IMR-90 (cell line): ENCODE measurements at regions not wholly inside any gene's neighbourhood (a gene's known extent, or its start where the extent isn't known, plus 50 kb on each side); places are given as distances from the start of the nearest gene placed in this dataset.

ENCODE experiments used
- ATAC-seq: fragments of 200-7000 bp; cut with Tn5 transposase; 2 replicates; pipeline ENCODE4 v1.9.1; 2020; ENCODE audit warnings: low read depth, mild to moderate bottlenecking, moderate library complexity
- BruUV-seq: library from RNA; stranded (reverse); fragments of 400-500 nt; replicated peaks from 2 replicates; lab custom pipeline; 2021; lab: Mats Ljungman, UMichigan
- CTCF ChIA-PET: fragments of 300-600 bp; formaldehyde crosslinking; extraction: SDS; loops from one replicate; lab custom pipeline; 2021; ENCODE audit warnings: antibody characterized with exemption; lab: Yijun Ruan, JAX
- POLR2A ChIA-PET: fragments of 300-600 bp; sonication (Branson Sonifier 250); formaldehyde crosslinking; loops from one replicate; lab custom pipeline; 2022; ENCODE audit warnings: antibody characterized with exemption; ENCODE audit not compliant: unreplicated experiment; lab: Charles Lee
- DNase-seq: peaks from one replicate; pipeline ENCODE4 v3.0.0; 2013
- H2AFZ ChIP-seq: replicated peaks from 2 replicates; pipeline ENCODE3; 2013; ENCODE audit warnings: low read length, mild to moderate bottlenecking; ENCODE audit not compliant: poor library complexity
- H2AK5ac ChIP-seq: 2 replicates; pipeline ENCODE4 v1.6.1; 2013; ENCODE audit warnings: low read depth, low read length, inconsistent platforms
- H2AK9ac ChIP-seq: replicated peaks from 2 replicates; pipeline ENCODE3; 2013; ENCODE audit warnings: mild to moderate bottlenecking, low read depth, low read length, moderate library complexity; ENCODE audit not compliant: poor library complexity
- H2BK120ac ChIP-seq: 2 replicates; pipeline ENCODE4 v1.6.1; 2013; ENCODE audit warnings: low read depth, low read length, inconsistent platforms
- H2BK15ac ChIP-seq: 3 replicates; pipeline ENCODE4 v1.6.1; 2013; ENCODE audit warnings: low read depth, low read length, inconsistent platforms
- H2BK20ac ChIP-seq: 2 replicates; pipeline ENCODE4 v1.6.1; 2013; ENCODE audit warnings: low read depth, mild to moderate bottlenecking, inconsistent platforms, low read length, moderate library complexity
- H2BK5ac ChIP-seq: 2 replicates; pipeline ENCODE4 v1.6.1; 2013; ENCODE audit warnings: mild to moderate bottlenecking, low read depth, low read length, inconsistent platforms; ENCODE audit not compliant: poor library complexity, severe bottlenecking
- H3K14ac ChIP-seq: replicated peaks from 2 replicates; pipeline ENCODE4 v1.6.1; 2013; ENCODE audit warnings: low read depth, low read length, inconsistent platforms
- H3K18ac ChIP-seq: 2 replicates; pipeline ENCODE4 v1.6.1; 2013; ENCODE audit warnings: low read depth, low read length, control low read depth
- H3K23ac ChIP-seq: 2 replicates; pipeline ENCODE4 v1.6.1; 2013; ENCODE audit warnings: low read depth, low read length, inconsistent platforms
- H3K27ac ChIP-seq: 2 replicates; pipeline ENCODE4 v1.5.1; 2013; ENCODE audit warnings: mild to moderate bottlenecking, control low read depth, low read length; ENCODE audit not compliant: insufficient read depth
- H3K27me3 ChIP-seq: 2 replicates; pipeline ENCODE4 v1.6.1; 2013; ENCODE audit warnings: low read length; ENCODE audit not compliant: control insufficient read depth, insufficient read depth
- H3K36me3 ChIP-seq: 2 replicates; pipeline ENCODE4 v1.6.1; 2013; ENCODE audit warnings: low read length, mixed read lengths; ENCODE audit not compliant: control insufficient read depth, insufficient read depth
- H3K4ac ChIP-seq: 2 replicates; pipeline ENCODE4 v1.6.1; 2013; ENCODE audit warnings: low read depth, low read length, inconsistent platforms
- H3K4me1 ChIP-seq: 2 replicates; pipeline ENCODE4 v1.6.1; 2013; ENCODE audit warnings: low read length, mixed read lengths; ENCODE audit not compliant: control insufficient read depth, insufficient read depth
- H3K4me2 ChIP-seq: 2 replicates; pipeline ENCODE4 v1.6.1; 2013; ENCODE audit warnings: low read depth, mild to moderate bottlenecking, control low read depth, low read length, moderate library complexity
- H3K4me3 ChIP-seq: 2 replicates; pipeline ENCODE4 v1.5.1; 2013; ENCODE audit warnings: low read depth, mild to moderate bottlenecking, control low read depth, low read length, moderate library complexity; ENCODE audit not compliant: insufficient read depth
- H3K56ac ChIP-seq: 2 replicates; pipeline ENCODE4 v1.6.1; 2013; ENCODE audit warnings: low read length, inconsistent platforms; ENCODE audit not compliant: insufficient read depth; ENCODE audit errors: extremely low read depth
- H3K79me1 ChIP-seq, 2 experiments: 2 replicates each; pipeline ENCODE4 v1.6.1; 2013; ENCODE audit warnings: low read length in 2 of 2, inconsistent platforms in 1 of 2, low read depth in 1 of 2
- H3K9ac ChIP-seq: 2 replicates; pipeline ENCODE4 v1.6.1; 2013; ENCODE audit warnings: low read depth, low read length, control low read depth
- H3K9me1 ChIP-seq: 2 replicates; pipeline ENCODE4 v1.6.1; 2013; ENCODE audit warnings: low read length, inconsistent platforms; ENCODE audit not compliant: insufficient read depth
- H3K9me3 ChIP-seq: 2 replicates; pipeline ENCODE4 v1.6.1; 2013; ENCODE audit warnings: low read length; ENCODE audit not compliant: control insufficient read depth, insufficient read depth
- H4K20me1 ChIP-seq: 2 replicates; pipeline ENCODE4 v1.6.1; 2013; ENCODE audit warnings: low read length, inconsistent platforms; ENCODE audit not compliant: insufficient read depth
- H4K5ac ChIP-seq: 2 replicates; pipeline ENCODE4 v1.6.1; 2013; ENCODE audit warnings: mild to moderate bottlenecking, low read depth, low read length, control low read depth
- H4K8ac ChIP-seq, 2 experiments: 2 replicates each; pipeline ENCODE4 v1.6.1; 2013; ENCODE audit warnings: low read depth in 2 of 2, low read length in 2 of 2, control low read depth in 1 of 2, inconsistent platforms in 1 of 2
- H4K91ac ChIP-seq: 2 replicates; pipeline ENCODE4 v1.6.1; 2013; ENCODE audit warnings: low read depth, low read length, inconsistent platforms; ENCODE audit not compliant: insufficient read depth
- CTCF ChIP-seq: conservative IDR thresholded peaks from 2 replicates; pipeline ENCODE4 v1.5.1; 2012; ENCODE audit warnings: mild to moderate bottlenecking, low read depth, low read length, improper control_type of control experiment
- FOS ChIP-seq: fragments of 150-350 bp; IDR thresholded peaks from 2 replicates; pipeline ENCODE4 v1.6.1; 2016; ENCODE audit warnings: low read depth, low read length
- MAZ ChIP-seq: IDR thresholded peaks from 2 replicates; pipeline ENCODE4 v1.6.1; 2012; ENCODE audit warnings: low read depth, mild to moderate bottlenecking, low read length, improper control_type of control experiment, moderate library complexity, borderline replicate concordance
- RAD21 ChIP-seq: IDR thresholded peaks from 2 replicates; pipeline ENCODE4 v1.6.1; 2012; ENCODE audit warnings: low read length, improper control_type of control experiment
- RCOR1 ChIP-seq: IDR thresholded peaks from 2 replicates; pipeline ENCODE4 v1.6.1; 2012; ENCODE audit warnings: mild to moderate bottlenecking, low read length, improper control_type of control experiment; ENCODE audit not compliant: insufficient replicate concordance
- RFX5 ChIP-seq: IDR thresholded peaks from 2 replicates; pipeline ENCODE4 v1.8.0; 2012; ENCODE audit warnings: low read depth, mild to moderate bottlenecking, low read length, moderate library complexity
- USF2 ChIP-seq: fragments of 150-350 bp; IDR thresholded peaks from 2 replicates; pipeline ENCODE4 v1.6.1; 2017; ENCODE audit warnings: mild to moderate bottlenecking, antibody characterized with exemption, low read length, low read depth
- WGBS, 2 experiments: methylation state at CpG; one replicate each; pipeline versions ENCODE4 v1.1.5 to v1.1.7; 2013; ENCODE audit warnings: missing lambda C conversion rate in 2 of 2; ENCODE audit not compliant: insufficient read length in 1 of 2; ENCODE audit errors: extremely low coverage in 2 of 2; 5-methylcytosine and 5-hydroxymethylcytosine counted together
- dilution Hi-C: fragments of 300-500 bp; cut with HindIII; formaldehyde crosslinking; loops from one replicate; pipeline ENCODE4 v1.14.3; 2018; ENCODE audit warnings: low sequenced_read_pairs; ENCODE audit not compliant: unreplicated experiment
- in situ Hi-C: fragments of 300-500 bp; cut with MboI; formaldehyde crosslinking; loops from 3 replicates; pipeline ENCODE4 v1.14.3; 2019; ENCODE audit warnings: low sequenced_read_pairs, inconsistent platforms, mixed read lengths
- intact Hi-C: fragments of 100-400 bp; cut with micrococcal nuclease; formaldehyde crosslinking; loops from 2 replicates; pipeline ENCODE4 v1.10.0; 2022

- no peak overlapping the region for H3K4me2 ChIP-seq
- no peaks in the 10 kb centered on the region for H3K36me3 ChIP-seq
- DNase-seq (no peak), ATAC-seq (no peak)
- in situ Hi-C loops: no loop called here
- no peak overlapping the region for H4K91ac ChIP-seq
- POLR2A ChIA-PET: no interaction called here
- no peaks in the 10 kb centered on the region for H4K20me1 ChIP-seq
- H2BK120ac ChIP-seq: no peak overlapping the region
- H3K4ac ChIP-seq: no peak overlapping the region
- no peaks in the 10 kb centered on the region for H3K27me3 ChIP-seq
- no peak overlapping the region for H3K18ac ChIP-seq
- no peak overlapping the region for H3K14ac ChIP-seq
- H3K9me3 ChIP-seq: no peaks in the 10 kb centered on the region
- no peak overlapping the region for H3K9ac ChIP-seq
- no peak overlapping the region for H2BK5ac ChIP-seq
- dilution Hi-C loops: no loop called here
- no peak overlapping the region for H4K8ac ChIP-seq
- H3K4me3 ChIP-seq: no peak overlapping the region
- H2BK20ac ChIP-seq: no peak overlapping the region
- no peak overlapping the region for H2AFZ ChIP-seq
- no peak overlapping the region for H2AK9ac ChIP-seq
- no peak overlapping the region for H3K27ac ChIP-seq
- H3K79me1 ChIP-seq: no peaks in the 10 kb centered on the region
- no peak overlapping the region for H2AK5ac ChIP-seq
- no peaks in the 10 kb centered on the region for H3K9me1 ChIP-seq
- TF ChIP-seq USF2 (no peak), RAD21 (no peak), RCOR1 (no peak), RFX5 (no peak), FOS (no peak), MAZ (no peak), CTCF (no peak)
- no peak overlapping the region for H2BK15ac ChIP-seq
- H3K56ac ChIP-seq: no peak overlapping the region
- 14% methylated on average over 1 of the region's 5 CpGs; no CpG with 5 or more reads in 1 of the 2 experiments for WGBS, 2 experiments
- H3K23ac ChIP-seq: no peak overlapping the region
- CTCF ChIA-PET: no interaction called here
- no TSS peak for BruUV-seq
- H4K5ac ChIP-seq: no peak overlapping the region
- no peaks in the 10 kb centered on the region for H3K4me1 ChIP-seq
- intact Hi-C loops: no loop called here
These were observed 98.1 kb upstream of the RGPD4 start for GRCh38 chr2:107728586-107728985.
